ENCODE measurements at regions not wholly inside any gene's neighbourhood (a gene's known extent, or its start where the extent isn't known, plus 50 kb on each side); places are given as distances from the start of the nearest gene placed in this dataset.
"Not testable (repeated sequence)": the region's sequence is repeated elsewhere in the genome, so short reads cannot be mapped to it uniquely, and the experiment has no call there.

- not testable (repeated sequence) for DNase-seq
These were observed 143.8 kb downstream of the CRLF3 start for GRCh38 chr17:30680681-30681080.

- no peak for DNase-seq
These were observed 146.8 kb downstream of the CRLF3 start for GRCh38 chr17:30677550-30678249.

GRCh38 chr17:30675777-30676492 lies 148.6 kb downstream of the CRLF3 start:
- DNase-seq = not testable (repeated sequence)

GRCh38 chr17:30669217-30669649 lies 155.3 kb downstream of the CRLF3 start:
- DNase-seq = not testable (repeated sequence)

GRCh38 chr17:30668360-30669181 lies 155.9 kb downstream of the CRLF3 start:
- DNase-seq = not testable (repeated sequence)

- DNase-seq = peak; percentile 14
These were observed 156.7 kb downstream of the CRLF3 start for GRCh38 chr17:30667657-30668359.

- DNase-seq = not testable (repeated sequence)
These were observed 157.4 kb downstream of the CRLF3 start for GRCh38 chr17:30666838-30667656.

GRCh38 chr17:30663727-30664455 lies 160.6 kb downstream of the CRLF3 start:
- not testable (repeated sequence) for DNase-seq

- not testable (repeated sequence) for DNase-seq
These were observed 167.3 kb downstream of the CRLF3 start for GRCh38 chr17:30657148-30657547.

- DNase-seq = not testable (repeated sequence)
These were observed 171.5 kb downstream of the CRLF3 start for GRCh38 chr17:30653038-30653437.

- not testable (repeated sequence) for DNase-seq
These were observed 172.9 kb downstream of the GOSR1 start for GRCh38 chr17:30650149-30650548.

GRCh38 chr17:30648015-30648620 lies 170.9 kb downstream of the GOSR1 start:
- not testable (repeated sequence) for DNase-seq

- DNase-seq = not testable (repeated sequence)
These were observed 168.7 kb downstream of the GOSR1 start for GRCh38 chr17:30645875-30646274.

- not testable (repeated sequence) for DNase-seq
These were observed 167.5 kb downstream of the GOSR1 start for GRCh38 chr17:30644713-30645112.

- not testable (repeated sequence) for DNase-seq
These were observed 167.1 kb downstream of the GOSR1 start for GRCh38 chr17:30644287-30644686.

GRCh38 chr17:30641428-30641827 lies 164.2 kb downstream of the GOSR1 start:
- DNase-seq = not testable (repeated sequence)

GRCh38 chr17:30639391-30639790 lies 162.2 kb downstream of the GOSR1 start:
- not testable (repeated sequence) for DNase-seq

- DNase-seq = not testable (repeated sequence)
These were observed 161.8 kb downstream of the GOSR1 start for GRCh38 chr17:30638968-30639367.

GRCh38 chr17:30631651-30632050 lies 154.4 kb downstream of the GOSR1 start:
- DNase-seq = not testable (repeated sequence)

- DNase-seq = not testable (repeated sequence)
These were observed 148.2 kb downstream of the GOSR1 start for GRCh38 chr17:30625380-30625779.

Data from NCI-H446 treated with DMSO at 0.1 percent for 48 hours (cell line).